H1 (cell line): ENCODE measurements at regions not wholly inside any gene's neighbourhood (a gene's known extent, or its start where the extent isn't known, plus 50 kb on each side); places are given as distances from the start of the nearest gene placed in this dataset.

Experiments used
- CTCF ChIA-PET: fragments of 300-600 bp; sonication (Branson Sonifier 250); formaldehyde crosslinking; loops from one replicate; lab custom pipeline; 2021; ENCODE audit not compliant: partially characterized antibody; lab: Charles Lee
- POLR2A ChIA-PET: fragments of 300-600 bp; sonication (Branson Sonifier 250); formaldehyde crosslinking; loops from one replicate; lab custom pipeline; 2021; ENCODE audit warnings: inconsistent platforms; ENCODE audit not compliant: partially characterized antibody; lab: Charles Lee
- DNase-seq, 2 experiments: peaks; one replicate each; pipeline versions ENCODE4 v3.0.0 to v3.0.0-alpha.2; 2010 to 2022; ENCODE audit warnings: low spot score in 2 of 2, low read depth in 1 of 2, mixed read lengths in 1 of 2
- FAIRE-seq: peaks from 2 replicates; lab custom pipeline; 2011; peaks lifted over from hg19 to GRCh38; lab: Jason Lieb, UNC
- H2AFZ ChIP-seq: 2 replicates; pipeline ENCODE4 v1.8.1; 2012; ENCODE audit warnings: low read length, inconsistent platforms
- H2AK5ac ChIP-seq: 2 replicates; pipeline ENCODE4 v1.6.1; 2013; ENCODE audit warnings: low read depth, low read length
- H2BK120ac ChIP-seq: replicated peaks from 2 replicates; pipeline ENCODE3; 2013; ENCODE audit warnings: low read depth, low read length, inconsistent platforms
- H2BK12ac ChIP-seq: 2 replicates; pipeline ENCODE4 v1.6.1; 2013; ENCODE audit warnings: low read depth, low read length
- H2BK15ac ChIP-seq: 2 replicates; pipeline ENCODE4 v1.6.1; 2013; ENCODE audit warnings: low read length
- H2BK20ac ChIP-seq: 2 replicates; pipeline ENCODE4 v1.6.1; 2013; ENCODE audit warnings: low read length
- H2BK5ac ChIP-seq: 2 replicates; pipeline ENCODE4 v1.6.1; 2013; ENCODE audit warnings: low read depth, low read length
- H3K14ac ChIP-seq: 2 replicates; pipeline ENCODE4 v1.6.1; 2013; ENCODE audit warnings: inconsistent platforms; ENCODE audit not compliant: insufficient read length
- H3K18ac ChIP-seq: 2 replicates; pipeline ENCODE4 v1.6.1; 2013; ENCODE audit warnings: low read length; ENCODE audit errors: extremely low read depth
- H3K23ac ChIP-seq: 2 replicates; pipeline ENCODE4 v1.6.1; 2013; ENCODE audit warnings: inconsistent platforms; ENCODE audit not compliant: insufficient read length
- H3K23me2 ChIP-seq: 2 replicates; pipeline ENCODE4 v1.6.1; 2013; ENCODE audit warnings: low read depth, low read length
- H3K27ac ChIP-seq: 2 replicates; pipeline ENCODE4 v1.6.1; 2011; ENCODE audit warnings: low read depth, low read length, inconsistent platforms
- H3K27me3 ChIP-seq, 4 experiments: replicated peaks in 1 of 4; 1 replicate in 1 of 4; 2 replicates in 3 of 4; pipeline versions ENCODE4 v1.6.1 to v1.8.1; 2011 to 2013; ENCODE audit warnings: low read length in 3 of 4, mild to moderate bottlenecking in 3 of 4, inconsistent platforms in 2 of 4, mixed read lengths in 2 of 4, moderate library complexity in 1 of 4; ENCODE audit not compliant: control insufficient read depth in 3 of 4, insufficient read depth in 3 of 4; ENCODE audit errors: extremely low read depth in 1 of 4
- H3K36me3 ChIP-seq, 4 experiments: 2 replicates each; pipeline versions ENCODE4 v1.6.1 to v1.8.1; 2011 to 2013; ENCODE audit warnings: mild to moderate bottlenecking in 4 of 4, low read length in 3 of 4, moderate library complexity in 2 of 4, control low read depth in 1 of 4, inconsistent platforms in 1 of 4; ENCODE audit not compliant: insufficient read depth in 4 of 4, control insufficient read depth in 2 of 4
- H3K4ac ChIP-seq: replicated peaks from 2 replicates; pipeline ENCODE3; 2013; ENCODE audit warnings: low read length, low read depth, mixed read lengths, inconsistent platforms; ENCODE audit not compliant: insufficient read length
- H3K4me1 ChIP-seq, 4 experiments: replicated peaks in 1 of 4; 1 replicate in 1 of 4; 2 replicates in 3 of 4; pipeline versions ENCODE4 v1.6.1 to v1.8.1; 2011 to 2013; ENCODE audit warnings: low read length in 3 of 4, inconsistent platforms in 2 of 4, mixed read lengths in 1 of 4; ENCODE audit not compliant: insufficient read depth in 4 of 4, control insufficient read depth in 3 of 4
- H3K4me2 ChIP-seq, 2 experiments: 2 replicates each; pipeline versions ENCODE4 v1.6.1 to v1.8.1; 2011 to 2013; ENCODE audit warnings: low read depth in 2 of 2, low read length in 2 of 2, control low read depth in 1 of 2, inconsistent platforms in 1 of 2, mild to moderate bottlenecking in 1 of 2; ENCODE audit not compliant: insufficient read depth in 1 of 2
- H3K4me3 ChIP-seq, 4 experiments: fragments of 200-600, 300-600 bp in 1 of 4; sonication (generic), shearing (Covaris generic), sonication (Bioruptor Twin) in 1 of 4; 2 replicates each; pipeline versions ENCODE4 v1.5.1 to v1.8.1; 2011 to 2016; ENCODE audit warnings: low read length in 4 of 4, low read depth in 3 of 4, control low read depth in 2 of 4, inconsistent platforms in 2 of 4, mild to moderate bottlenecking in 2 of 4, mixed read lengths in 1 of 4, moderate library complexity in 1 of 4; ENCODE audit not compliant: insufficient read depth in 2 of 4; ENCODE audit errors: extremely low read depth in 1 of 4
- H3K56ac ChIP-seq: replicated peaks from 2 replicates; pipeline ENCODE3; 2013; ENCODE audit warnings: low read depth, mild to moderate bottlenecking, mixed read lengths, low read length, inconsistent platforms; ENCODE audit not compliant: insufficient read length
- H3K79me1 ChIP-seq: 2 replicates; pipeline ENCODE4 v1.6.1; 2013; ENCODE audit warnings: low read depth, low read length, control low read depth
- H3K79me2 ChIP-seq, 2 experiments: 2 replicates each; pipeline versions ENCODE4 v1.6.1 to v1.8.1; 2012 to 2013; ENCODE audit warnings: low read length in 2 of 2, mild to moderate bottlenecking in 2 of 2, inconsistent platforms in 1 of 2; ENCODE audit not compliant: insufficient read depth in 2 of 2, control insufficient read depth in 1 of 2
- H3K9ac ChIP-seq, 4 experiments: replicated peaks in 1 of 4; 1 replicate in 1 of 4; 2 replicates in 3 of 4; pipeline versions ENCODE4 v1.6.1 to v1.8.1; 2011 to 2013; ENCODE audit warnings: low read depth in 3 of 4, low read length in 3 of 4, control low read depth in 2 of 4, mild to moderate bottlenecking in 2 of 4, moderate library complexity in 2 of 4, inconsistent platforms in 1 of 4; ENCODE audit errors: extremely low read depth in 1 of 4
- H3K9me3 ChIP-seq, 2 experiments: 2 replicates each; pipeline versions ENCODE4 v1.6.1 to v1.8.1; 2012 to 2013; ENCODE audit warnings: mild to moderate bottlenecking in 2 of 2, moderate library complexity in 2 of 2, control low read depth in 1 of 2, inconsistent platforms in 1 of 2, low read depth in 1 of 2, low read length in 1 of 2, mixed read lengths in 1 of 2; ENCODE audit not compliant: insufficient read depth in 2 of 2
- H4K20me1 ChIP-seq, 2 experiments: replicated peaks in 1 of 2; 2 replicates each; pipeline versions ENCODE3 to v1.8.1; 2011 to 2013; ENCODE audit warnings: inconsistent platforms in 2 of 2, low read length in 2 of 2, mild to moderate bottlenecking in 1 of 2; ENCODE audit not compliant: insufficient read depth in 2 of 2, control insufficient read depth in 1 of 2
- H4K5ac ChIP-seq: 2 replicates; pipeline ENCODE4 v1.6.1; 2013; ENCODE audit warnings: low read length, low read depth, mixed read lengths, inconsistent platforms; ENCODE audit not compliant: insufficient read length
- H4K8ac ChIP-seq: 2 replicates; pipeline ENCODE4 v1.8.0; 2013; ENCODE audit warnings: mild to moderate bottlenecking, moderate library complexity, low read length, inconsistent platforms; ENCODE audit not compliant: insufficient read depth; ENCODE audit errors: extremely low read depth
- H4K91ac ChIP-seq: replicated peaks from 2 replicates; pipeline ENCODE3; 2013; ENCODE audit warnings: low read length, mixed read lengths, inconsistent platforms; ENCODE audit not compliant: insufficient read length
- BACH1 ChIP-seq: IDR thresholded peaks from 2 replicates; pipeline ENCODE4 v1.6.1; 2012; ENCODE audit warnings: low read length, improper control_type of control experiment
- CBX5 ChIP-seq: fragments of 300-800, 300-1000 bp; sonication (generic); IDR thresholded peaks from 2 replicates; pipeline ENCODE4 v1.7.1; 2016; ENCODE audit warnings: antibody characterized with exemption, low read length, low read depth
- CREB1 ChIP-seq: IDR thresholded peaks from 2 replicates; pipeline ENCODE4 v1.6.1; 2012; ENCODE audit warnings: inconsistent platforms
- KDM4A ChIP-seq: IDR thresholded peaks from one replicate; pipeline ENCODE4 v1.7.1; 2012; ENCODE audit warnings: low read depth, mild to moderate bottlenecking, moderate library complexity, low read length, inconsistent platforms; ENCODE audit not compliant: severe bottlenecking
- KDM5A ChIP-seq: fragments of 200-600 bp; IDR thresholded peaks from 2 replicates; pipeline ENCODE4 v1.7.1; 2012; ENCODE audit warnings: mild to moderate bottlenecking, low read length, inconsistent platforms, mixed read lengths
- PHF8 ChIP-seq: fragments of 200-600 bp; sonication (generic); conservative IDR thresholded peaks from 2 replicates; pipeline ENCODE4 v1.7.1; 2012; ENCODE audit warnings: low read depth, mild to moderate bottlenecking, inconsistent platforms, low read length, moderate library complexity
- POLR2A ChIP-seq, 2 experiments: IDR thresholded peaks; 1 replicate in 1 of 2; 2 replicates in 1 of 2; pipeline ENCODE4 v1.6.1; 2011; ENCODE audit warnings: low read depth in 2 of 2, low read length in 2 of 2, mild to moderate bottlenecking in 2 of 2; ENCODE audit errors: control extremely low read depth in 1 of 2
- RBBP5 ChIP-seq: IDR thresholded peaks from 2 replicates; pipeline ENCODE4 v1.7.1; 2012; ENCODE audit warnings: low read depth, mild to moderate bottlenecking, inconsistent platforms, low read length, moderate library complexity, borderline replicate concordance
- RXRA ChIP-seq: IDR thresholded peaks from 2 replicates; pipeline ENCODE4 v1.6.1; 2011; ENCODE audit warnings: low read depth, mild to moderate bottlenecking, low read length, moderate library complexity; ENCODE audit not compliant: insufficient read depth
- TAF7 ChIP-seq: optimal IDR thresholded peaks from 2 replicates; pipeline ENCODE3; 2011; ENCODE audit warnings: low read depth, mild to moderate bottlenecking, inconsistent platforms, low read length, moderate library complexity, borderline replicate concordance
- TEAD4 ChIP-seq: IDR thresholded peaks from 2 replicates; pipeline ENCODE4 v1.6.1; 2012; ENCODE audit warnings: low read depth, low read length, inconsistent platforms, mixed read lengths
- WGBS, 2 experiments: shearing (Covaris generic) in 1 of 2; methylation state at CpG; one replicate each; pipeline versions ENCODE4 v1.1.6 to v1.1.7; 2013 to 2015; ENCODE audit warnings: low lambda C conversion rate in 2 of 2, mixed read lengths in 2 of 2, inconsistent platforms in 1 of 2, low coverage in 1 of 2, missing lambda C conversion rate in 1 of 2; ENCODE audit not compliant: insufficient replicate concordance in 2 of 2, insufficient coverage in 1 of 2, insufficient read length in 1 of 2; ENCODE audit errors: extremely low coverage in 1 of 2, missing lambda C conversion rate in 1 of 2; 5-methylcytosine and 5-hydroxymethylcytosine counted together

DNA sequence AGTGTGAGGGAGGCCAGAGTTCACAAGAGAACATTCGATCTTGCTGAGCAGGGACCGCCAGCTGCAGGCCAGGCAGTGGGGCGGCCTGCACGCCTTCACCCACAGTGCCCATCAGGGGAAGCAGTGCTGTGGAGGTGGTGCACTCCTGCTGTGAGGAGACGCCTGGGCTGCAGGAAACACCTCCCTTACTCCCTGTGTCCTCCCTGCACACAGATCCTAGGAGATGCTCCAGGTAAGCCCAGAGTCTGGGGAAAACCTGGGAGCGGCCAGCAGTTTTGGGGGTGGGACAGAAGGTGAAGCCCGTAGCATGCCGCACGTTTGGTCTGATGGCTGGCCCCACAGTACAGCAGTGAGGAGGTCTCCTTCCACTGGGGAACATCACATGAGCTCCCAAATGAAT, 180.8 kb upstream of the RAB6C start:
- no peak overlapping the region for H3K56ac ChIP-seq
- H3K23ac ChIP-seq = no peak overlapping the region
- H2BK15ac ChIP-seq = no peak overlapping the region; the same call in 1 of the 2 replicates
- no peaks in the 10 kb centered on the region for H3K36me3 ChIP-seq
- H2BK120ac ChIP-seq = no peak overlapping the region
- no peak overlapping the region for H4K8ac ChIP-seq
- H3K27me3 ChIP-seq = no peaks in the 10 kb centered on the region
- H4K91ac ChIP-seq = no peak overlapping the region
- WGBS, 2 experiments = 79% methylated on average over 9 of the region's 9 CpGs; no CpG with 5 or more reads in 1 of the 2 experiments
- no peak overlapping the region for H3K4me3 ChIP-seq
- H2AK5ac ChIP-seq = no peak overlapping the region
- no peak overlapping the region for H2BK20ac ChIP-seq
- H3K14ac ChIP-seq = no peak overlapping the region
- no peak overlapping the region for H3K27ac ChIP-seq
- H3K4me2 ChIP-seq = no peak overlapping the region
- no peak overlapping the region for H4K5ac ChIP-seq
- POLR2A ChIA-PET = no interaction called here
- H3K79me2 ChIP-seq = no peaks in the 10 kb centered on the region
- H4K20me1 ChIP-seq = no peaks in the 10 kb centered on the region
- no peak for DNase-seq
- no peak overlapping the region for H2BK12ac ChIP-seq
- H3K79me1 ChIP-seq = no peaks in the 10 kb centered on the region
- H3K9me3 ChIP-seq = no peaks in the 10 kb centered on the region
- H3K4ac ChIP-seq = no peak overlapping the region
- peaks cover 0 to 10% (median 4%) of the 10 kb centered on the region in 4 experiments; a peak in 3 of 7 replicates for H3K4me1 ChIP-seq
- H2AFZ ChIP-seq = no peak overlapping the region
- H3K18ac ChIP-seq = no peak overlapping the region
- CTCF ChIA-PET = interaction anchor here (1.2 kb wide), 1 partner anchor 11 kb away, joined by 3 read pairs; no protein-coding TSS in a partner anchor
- FAIRE-seq = no peak
- no peaks in the 10 kb centered on the region for H3K23me2 ChIP-seq
- no peak overlapping the region for H2BK5ac ChIP-seq
- H3K9ac ChIP-seq = no peak overlapping the region
- TF ChIP-seq KDM4A (no peak), POLR2A (IDR thresholded peaks at IDR 0.05; ENCODE audit: control extremely low read depth in 1 of 2, low read depth in 2 of 2, low read length in 2 of 2) (no peak), PHF8 (no peak), RXRA (no peak), CREB1 (no peak), BACH1 (no peak), RBBP5 (no peak), TEAD4 (no peak), KDM5A (no peak), CBX5 (no peak), TAF7 (no peak)
